Hematopoietic multipotent progenitor cell treated with erythropoietin and hydrocortisone succinate and interleukin-3 and kit ligand, for 15 days (in vitro differentiated cells): ENCODE measurements at regions not wholly inside any gene's neighbourhood (a gene's known extent, or its start where the extent isn't known, plus 50 kb on each side); places are given as distances from the start of the nearest gene placed in this dataset.

ENCODE experiments used
- DNase-seq: peaks from one replicate; pipeline ENCODE4 v3.0.0-alpha.2; 2015; ENCODE audit warnings: low spot score

DNA sequence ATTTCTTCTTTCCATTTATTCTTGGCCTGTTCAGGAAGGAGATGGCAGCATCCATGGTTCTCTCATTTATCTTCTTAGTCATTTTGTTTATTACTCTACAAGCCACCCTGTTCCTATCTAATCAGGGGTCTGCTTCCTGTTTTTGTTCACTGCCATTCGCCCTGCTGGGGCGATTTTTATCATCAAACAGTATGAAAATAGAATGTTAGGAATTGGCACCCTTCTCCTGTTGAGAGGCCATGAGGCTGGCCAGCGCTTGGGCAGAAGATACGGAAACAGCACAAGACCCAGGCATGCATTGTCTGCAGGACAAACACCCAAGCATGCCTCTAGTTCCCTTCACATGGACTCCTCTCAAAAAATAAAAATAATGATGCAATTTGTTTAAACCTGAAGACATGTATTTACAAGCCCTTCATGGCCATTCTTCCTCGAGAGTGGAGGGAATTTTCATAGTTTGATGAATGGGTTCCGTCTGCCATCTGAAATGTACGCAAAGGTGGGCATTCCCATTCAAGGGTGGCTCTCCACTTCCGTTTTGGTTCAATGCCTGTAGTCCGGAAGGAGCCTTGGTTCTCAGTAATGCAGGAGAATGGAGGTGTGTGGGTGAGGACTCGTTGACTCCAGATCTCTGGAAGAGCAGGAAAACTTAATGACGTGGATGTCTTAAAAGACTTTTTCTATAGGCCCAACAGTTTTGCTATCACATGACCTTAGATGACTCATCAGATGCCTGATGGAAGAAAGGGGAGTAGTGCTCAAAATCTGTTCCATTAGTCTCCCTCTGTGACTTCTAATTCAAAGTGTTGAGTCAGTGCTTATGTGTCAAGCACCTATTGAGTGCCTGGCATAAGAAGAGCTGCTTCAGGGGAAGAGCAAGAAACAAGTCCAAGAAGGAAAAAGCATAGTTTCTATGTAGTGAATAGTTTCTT lies 252.4 kb upstream of the TBX3 start:
- no peak for DNase-seq

DNA sequence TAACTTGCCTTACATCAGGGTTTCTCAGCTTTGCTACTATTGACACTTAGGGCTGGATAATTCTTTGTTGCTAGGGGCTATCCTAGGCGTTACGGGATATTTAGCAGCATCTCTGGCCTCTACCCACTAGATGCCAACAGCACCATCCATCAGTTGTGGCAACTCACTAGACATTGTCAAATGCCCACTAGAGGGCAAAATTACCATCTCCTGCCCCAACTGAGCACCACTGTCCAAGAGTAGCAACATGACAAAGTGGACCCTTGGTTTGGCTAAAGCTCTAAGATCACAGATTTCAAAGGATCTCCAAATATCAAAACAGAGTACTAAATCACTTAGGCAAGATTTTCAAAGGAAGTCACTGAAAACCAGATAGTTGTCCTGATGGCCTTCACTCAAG lies 251.7 kb upstream of the TBX3 start:
- DNase-seq: no peak

DNA sequence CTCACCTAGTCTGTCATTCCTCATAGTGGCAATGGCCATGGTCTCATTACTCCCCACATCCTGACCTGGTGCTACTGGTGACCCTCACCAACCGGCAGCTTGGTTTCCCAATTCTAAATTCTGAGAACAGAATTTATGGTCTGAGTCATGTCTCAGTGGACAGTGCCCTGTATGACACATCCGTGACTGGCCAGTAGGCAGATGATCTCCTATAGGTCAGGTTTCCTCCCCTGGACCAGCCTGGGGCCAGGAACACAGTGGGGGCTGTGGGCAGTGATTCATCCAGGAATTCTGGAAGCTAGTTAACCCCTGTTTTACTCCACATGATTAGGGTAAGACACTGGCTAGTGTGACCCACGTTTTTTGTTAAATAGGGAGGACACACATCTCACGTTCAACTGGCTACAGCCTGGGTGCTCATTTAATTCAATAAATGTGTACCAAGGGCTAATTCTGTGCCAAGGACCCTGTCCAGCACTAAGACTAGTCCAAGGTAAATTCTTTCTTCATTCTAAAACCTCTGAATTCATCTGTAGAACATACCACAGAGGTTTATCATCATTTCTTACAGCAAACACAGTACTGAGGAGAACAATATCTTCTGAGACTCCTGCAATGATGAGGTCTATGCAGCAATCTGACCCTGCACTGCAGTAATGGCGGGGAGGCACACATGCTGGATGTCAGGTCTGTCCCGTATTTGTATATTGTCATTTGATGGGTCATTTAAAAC lies 249.6 kb upstream of the TBX3 start:
- DNase-seq: no peak

DNA sequence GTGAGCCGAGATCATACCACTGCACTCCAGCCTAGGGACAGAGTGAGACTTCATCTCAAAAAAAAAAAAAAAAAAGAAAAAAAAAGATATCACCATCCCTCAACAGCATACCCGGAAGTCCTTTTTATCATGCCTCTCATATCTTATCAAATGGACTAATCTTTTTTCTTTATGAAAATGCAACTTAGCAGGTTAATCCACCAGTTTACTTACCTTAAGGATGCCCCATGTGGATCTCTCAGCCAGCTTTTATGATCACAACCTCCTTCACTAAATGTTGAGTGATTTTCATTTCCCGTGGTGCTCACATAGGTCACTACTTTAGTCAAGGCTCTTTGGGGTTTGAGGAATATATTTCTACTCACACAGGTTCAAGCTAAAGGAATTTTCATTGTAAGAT lies 248.8 kb upstream of the TBX3 start:
- DNase-seq: no peak

- no peak for DNase-seq
Observed at GRCh38 chr12:114931025-114931424, 247.1 kb upstream of the TBX3 start.

DNA sequence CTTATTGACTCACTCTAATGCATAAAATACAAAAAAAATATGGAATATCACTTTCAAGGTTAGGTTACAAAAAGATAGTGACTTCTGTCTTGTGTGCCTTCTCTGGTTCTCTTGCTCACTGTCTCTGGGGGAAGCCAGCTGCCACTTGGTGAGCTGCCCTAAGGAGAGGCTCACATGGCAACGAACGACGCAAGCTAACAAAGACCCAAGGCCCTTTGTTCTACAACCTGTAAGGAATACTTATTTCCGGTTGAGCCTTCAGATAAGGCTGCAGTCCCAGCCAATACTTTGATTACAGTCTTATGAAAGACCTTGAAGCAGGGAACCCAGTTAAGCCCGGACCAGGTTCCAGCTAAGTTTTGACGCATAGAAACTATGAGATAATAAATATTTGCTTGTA lies 242.4 kb upstream of the TBX3 start:
- DNase-seq: no peak

DNA sequence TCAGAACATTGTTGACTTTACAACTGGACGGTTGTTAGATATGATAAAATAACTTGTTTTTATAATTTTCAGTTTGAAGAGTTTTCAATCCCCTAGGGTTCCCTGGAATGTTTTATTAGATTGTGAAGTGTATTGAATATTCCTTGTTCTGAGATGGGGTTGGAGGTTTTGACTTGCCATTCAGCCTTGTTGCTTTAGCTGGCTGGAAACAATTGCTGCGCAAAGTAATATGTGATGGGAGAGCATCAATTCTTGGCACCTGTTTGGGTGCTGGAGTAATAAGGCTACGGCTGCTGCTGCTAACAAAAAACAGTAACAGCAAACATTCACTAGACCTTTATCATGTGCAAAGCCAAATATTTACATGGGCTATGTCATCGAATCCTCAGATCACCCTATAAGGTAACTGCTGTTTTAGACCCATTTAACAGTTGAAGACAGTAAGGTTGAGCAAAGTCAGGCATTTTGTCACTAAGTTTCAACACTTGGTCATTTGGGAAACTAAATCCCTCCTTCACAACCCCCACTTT lies 241.0 kb upstream of the TBX3 start:
- DNase-seq: no peak

DNA sequence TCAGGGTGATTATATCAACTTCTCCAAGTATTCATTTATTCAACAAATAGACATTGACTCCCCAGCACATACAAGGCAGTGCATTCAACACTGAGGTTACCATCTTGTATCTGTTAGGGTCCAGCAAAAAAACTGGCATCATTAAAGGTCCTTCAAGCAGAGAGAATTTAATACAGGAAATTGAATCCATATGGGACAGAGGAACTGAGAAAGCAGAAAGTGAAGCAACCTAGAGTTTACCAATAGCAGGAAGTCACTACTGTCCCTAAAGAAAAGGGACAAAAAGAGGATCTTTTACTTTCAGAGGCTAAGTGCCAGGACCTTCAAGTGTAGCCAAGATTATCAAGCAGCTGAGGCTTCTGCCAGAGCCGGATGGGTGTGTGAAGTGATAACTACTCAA lies 237.8 kb upstream of the TBX3 start:
- DNase-seq: no peak

GRCh38 chr12:114920771-114921554 lies 237.0 kb upstream of the TBX3 start:
- no peak for DNase-seq

GRCh38 chr12:114919479-114919878 lies 235.5 kb upstream of the TBX3 start:
- DNase-seq: no peak

DNA sequence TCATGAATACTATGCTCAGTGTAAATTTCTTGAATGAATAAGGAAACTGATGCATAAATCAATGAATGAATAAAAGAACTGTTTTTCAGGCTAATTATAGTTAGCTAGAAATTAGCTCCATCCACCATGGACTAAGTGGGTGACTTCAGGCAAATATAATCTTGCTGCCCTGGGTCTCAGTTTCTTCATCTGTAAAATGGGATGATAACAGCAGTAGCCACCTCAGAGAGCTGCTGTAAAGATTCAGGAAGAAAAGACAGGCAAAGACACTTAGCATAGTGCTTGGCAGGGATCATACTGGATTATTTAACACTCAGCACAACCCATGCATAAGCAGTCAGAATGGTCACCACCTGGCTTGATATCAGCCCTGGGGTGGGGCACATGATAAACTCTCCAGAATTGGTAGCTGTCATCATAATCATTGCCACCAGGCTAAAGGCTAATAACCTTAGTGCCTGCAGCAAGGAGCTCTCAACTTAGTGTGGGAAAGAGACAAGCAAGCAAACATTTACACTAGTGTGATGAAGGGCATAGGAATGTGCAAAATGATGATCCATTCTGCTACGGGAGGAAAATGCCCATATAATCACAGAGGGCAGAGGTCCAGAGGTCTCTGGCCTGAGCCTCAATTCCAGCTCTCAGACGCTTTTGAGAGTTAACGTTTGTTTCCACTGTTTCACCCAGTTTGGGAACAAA lies 234.7 kb upstream of the TBX3 start:
- DNase-seq: no peak

DNA sequence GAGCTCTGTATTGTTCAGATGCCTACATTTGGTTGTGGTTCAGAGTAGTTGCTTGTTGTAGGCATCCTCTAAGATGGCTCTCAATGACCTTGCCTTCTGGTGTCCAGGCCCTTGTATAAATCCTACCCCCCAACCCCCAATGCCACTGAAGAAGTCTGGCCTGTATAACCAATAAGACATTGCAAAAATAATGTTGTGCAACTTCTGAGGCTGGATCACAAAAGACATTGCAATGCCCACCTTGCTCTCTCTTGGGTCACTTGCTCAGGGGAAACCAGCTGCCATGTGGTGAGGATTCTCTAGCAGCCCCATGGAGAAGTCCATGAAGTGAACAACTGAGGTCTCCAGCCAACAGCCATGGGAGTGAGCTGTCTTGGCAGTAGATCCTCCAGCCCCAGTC lies 234.0 kb upstream of the TBX3 start:
- DNase-seq: no peak

- no peak for DNase-seq
Observed at GRCh38 chr12:114917307-114917706, 233.3 kb upstream of the TBX3 start.

- no peak for DNase-seq
Observed at GRCh38 chr12:114916541-114916940, 232.6 kb upstream of the TBX3 start.

- no peak for DNase-seq
Observed at GRCh38 chr12:114916124-114916523, 232.1 kb upstream of the TBX3 start.

DNA sequence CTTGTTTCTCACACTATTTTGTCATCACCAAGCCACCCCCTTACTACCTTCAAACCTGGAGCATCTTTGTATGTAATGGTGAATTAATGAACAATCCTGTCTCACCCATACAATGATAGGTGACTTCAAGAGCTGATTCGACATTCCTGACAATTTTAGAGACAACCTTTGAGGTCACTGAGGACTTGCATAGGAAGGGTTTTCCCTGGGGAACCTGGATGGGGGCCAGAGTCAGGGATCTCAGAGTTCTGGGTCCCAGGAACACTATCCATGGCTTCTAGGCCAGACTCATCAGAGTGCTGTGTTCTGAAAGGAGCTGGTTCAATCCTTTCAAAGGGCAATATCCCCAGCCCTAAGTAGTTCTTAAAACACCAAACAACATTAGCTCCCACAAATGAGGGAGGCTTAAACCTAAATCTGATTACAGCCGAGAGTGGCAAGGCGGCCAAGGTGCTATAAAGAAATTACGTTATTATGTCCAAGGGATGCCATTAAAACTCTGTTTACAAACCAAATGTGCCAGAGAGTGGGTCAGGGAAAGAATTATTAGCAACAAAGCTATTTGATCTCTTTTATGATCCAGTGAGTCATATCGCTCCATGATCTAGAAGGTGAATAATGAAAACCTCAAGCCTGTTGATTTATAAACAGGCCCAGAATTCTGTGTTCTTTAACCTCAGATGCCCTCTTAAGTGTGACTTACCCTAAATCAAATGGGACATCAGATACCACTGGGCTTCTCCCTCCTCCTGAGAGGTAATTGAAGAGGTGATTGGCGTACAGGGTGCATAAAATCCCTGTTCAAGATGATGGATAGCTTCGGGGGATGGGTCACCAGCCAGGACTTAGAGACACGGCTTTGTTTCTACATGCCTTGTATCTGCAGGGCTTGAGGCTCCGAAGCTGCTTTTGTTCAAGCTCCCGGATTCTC lies 230.2 kb upstream of the TBX3 start:
- no peak for DNase-seq

DNA sequence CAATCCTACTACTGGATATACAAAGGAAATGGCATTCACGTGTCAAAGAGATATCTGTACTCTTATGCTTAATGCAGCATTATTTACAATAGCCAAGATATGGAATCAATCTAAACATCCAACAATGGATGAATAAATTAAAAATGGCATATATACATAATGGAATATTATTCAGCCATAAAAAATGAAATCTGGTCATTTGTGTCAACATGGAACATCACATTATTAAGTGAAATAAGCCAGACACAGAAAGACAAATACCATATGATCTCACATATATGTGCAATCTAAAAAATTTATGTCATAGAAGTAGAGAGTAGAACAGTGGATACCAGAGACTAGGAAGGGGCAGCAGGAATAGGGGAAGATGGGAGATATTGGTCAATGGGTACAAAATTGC lies 228.8 kb upstream of the TBX3 start:
- no peak for DNase-seq

GRCh38 chr12:114911196-114911595 lies 227.2 kb upstream of the TBX3 start:
- DNase-seq: no peak

DNA sequence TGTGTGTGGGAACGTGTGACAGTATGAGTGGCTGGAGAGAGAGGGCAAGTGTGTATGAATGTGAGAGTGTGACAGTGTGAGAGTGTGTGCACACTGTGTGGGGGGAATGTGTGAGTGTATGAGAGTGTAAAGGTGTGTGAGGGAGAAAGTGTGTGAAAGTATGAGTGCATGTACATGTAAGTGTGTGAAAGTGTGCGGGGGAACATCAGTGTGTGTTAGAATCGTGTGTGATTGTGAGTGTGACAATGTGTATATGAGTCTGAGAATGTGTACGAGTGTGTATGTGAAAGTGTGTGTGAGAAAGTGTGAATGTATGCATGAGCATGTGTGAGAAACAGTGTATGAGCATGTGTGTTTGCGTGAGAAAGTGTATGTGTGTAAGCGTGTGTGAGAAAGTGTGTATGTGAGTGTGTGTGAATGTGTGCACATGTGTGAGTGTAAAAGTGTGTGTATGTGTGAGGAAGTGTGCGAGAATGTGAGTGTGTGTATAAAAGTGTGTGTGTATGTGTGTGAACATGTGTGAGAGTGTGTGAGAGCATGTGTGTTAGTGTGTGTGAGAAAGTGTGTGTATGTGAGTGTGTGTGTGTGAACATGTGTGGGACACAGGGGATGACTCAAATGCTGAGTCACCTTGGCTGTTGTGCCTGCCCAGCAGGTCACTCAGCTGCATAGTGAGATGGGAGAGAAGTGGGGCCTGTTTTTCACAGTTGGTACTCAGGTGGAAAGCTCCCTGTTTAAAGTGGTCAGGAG lies 220.5 kb upstream of the TBX3 start:
- DNase-seq: no peak
